ENCODE measurements at regions not wholly inside any gene's neighbourhood (a gene's known extent, or its start where the extent isn't known, plus 50 kb on each side); places are given as distances from the start of the nearest gene placed in this dataset.

DNA sequence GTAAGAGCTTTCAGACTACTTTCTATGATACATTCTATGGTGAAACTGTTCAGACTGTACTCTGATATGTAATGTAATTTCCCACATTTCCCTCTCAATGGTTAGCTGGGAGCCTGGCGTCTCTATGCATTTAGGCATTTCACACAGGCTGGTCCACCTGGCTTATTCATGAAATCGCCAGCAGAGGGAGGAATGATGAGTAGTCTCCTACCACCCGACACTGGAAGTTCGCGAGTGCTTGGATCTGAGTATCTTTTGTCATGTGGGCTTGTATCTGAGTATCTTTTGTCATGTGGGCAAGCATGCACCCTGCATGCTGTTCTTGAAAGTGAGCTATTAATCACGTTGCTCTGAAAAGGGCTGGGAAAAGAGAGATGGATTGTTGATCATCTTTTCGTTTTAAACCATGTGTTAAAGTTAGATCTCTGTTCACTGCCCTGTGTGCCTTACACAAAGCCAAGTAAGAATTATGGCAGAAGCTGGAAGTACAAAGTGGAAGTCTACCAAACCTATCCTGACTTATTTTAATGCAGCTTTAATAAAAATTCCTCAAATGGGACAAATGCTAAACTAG, 235.0 kb downstream of the ATP23 start:
- TF ChIP-seq, protein P1, sequence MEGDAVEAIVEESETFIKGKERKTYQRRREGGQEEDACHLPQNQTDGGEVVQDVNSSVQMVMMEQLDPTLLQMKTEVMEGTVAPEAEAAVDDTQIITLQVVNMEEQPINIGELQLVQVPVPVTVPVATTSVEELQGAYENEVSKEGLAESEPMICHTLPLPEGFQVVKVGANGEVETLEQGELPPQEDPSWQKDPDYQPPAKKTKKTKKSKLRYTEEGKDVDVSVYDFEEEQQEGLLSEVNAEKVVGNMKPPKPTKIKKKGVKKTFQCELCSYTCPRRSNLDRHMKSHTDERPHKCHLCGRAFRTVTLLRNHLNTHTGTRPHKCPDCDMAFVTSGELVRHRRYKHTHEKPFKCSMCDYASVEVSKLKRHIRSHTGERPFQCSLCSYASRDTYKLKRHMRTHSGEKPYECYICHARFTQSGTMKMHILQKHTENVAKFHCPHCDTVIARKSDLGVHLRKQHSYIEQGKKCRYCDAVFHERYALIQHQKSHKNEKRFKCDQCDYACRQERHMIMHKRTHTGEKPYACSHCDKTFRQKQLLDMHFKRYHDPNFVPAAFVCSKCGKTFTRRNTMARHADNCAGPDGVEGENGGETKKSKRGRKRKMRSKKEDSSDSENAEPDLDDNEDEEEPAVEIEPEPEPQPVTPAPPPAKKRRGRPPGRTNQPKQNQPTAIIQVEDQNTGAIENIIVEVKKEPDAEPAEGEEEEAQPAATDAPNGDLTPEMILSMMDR (IDR thresholded peaks at IDR 0.05) = peak in 4 of 6 experiments; percentile 16 to 29 (median 23)
- TF ChIP-seq POLR2A (IDR thresholded peaks at IDR 0.05) = no peak

Measured in esophagus squamous epithelium (tissue), 4 donors.